Cardiac fibroblast (primary cell): ENCODE measurements at regions not wholly inside any gene's neighbourhood (a gene's known extent, or its start where the extent isn't known, plus 50 kb on each side); places are given as distances from the start of the nearest gene placed in this dataset.
A peak's percentile ranks its signal among the peaks of the same experiment; 100 is the strongest.

Experiments
- DNase-seq, 2 donors: peaks; one replicate each; pipeline versions ENCODE4 v3.0.0 to v3.0.0-alpha.2; 2010; ENCODE audit warnings: low read depth in 2 of 2
- H3K4me3 ChIP-seq, 2 donors: replicated peaks in 1 of 2; 1 replicate in 1 of 2; 2 replicates in 1 of 2; pipeline ENCODE4 v1.5.1; 2011; ENCODE audit warnings: low read depth in 2 of 2, low read length in 2 of 2, mild to moderate bottlenecking in 2 of 2, moderate library complexity in 1 of 2
- TF ChIP-seq, protein P1 (sequence below): IDR thresholded peaks from one replicate; pipeline ENCODE4 v1.5.1; 2011; ENCODE audit warnings: low read depth, mild to moderate bottlenecking, low read length, inconsistent platforms

DNA sequence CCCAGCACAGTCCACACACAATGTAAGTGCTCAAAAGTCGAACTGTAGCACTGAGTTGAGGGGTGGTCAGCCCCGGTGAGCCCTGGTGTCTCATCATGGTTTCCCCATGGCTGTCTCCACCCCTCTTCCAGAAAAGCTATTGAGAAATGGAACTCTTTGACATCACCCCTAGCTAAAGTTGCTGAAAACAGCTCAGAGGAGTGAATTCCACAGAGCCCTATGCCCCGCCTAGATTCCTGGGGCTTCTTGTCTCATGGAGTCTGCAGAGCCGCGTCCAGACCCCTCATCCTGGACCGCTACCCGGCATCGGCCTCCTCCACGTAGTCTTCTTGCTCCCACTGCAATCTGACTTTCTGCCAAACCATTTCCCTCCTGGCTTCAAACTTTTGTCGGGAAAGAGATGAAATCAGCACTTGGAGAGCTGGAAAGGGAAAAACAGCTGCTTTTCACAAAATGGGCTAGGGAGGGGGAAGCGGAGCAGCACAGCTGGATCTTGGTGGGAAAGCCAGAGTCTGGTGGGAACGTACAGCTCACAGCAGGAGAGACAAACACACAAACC lies 132.2 kb downstream of the SNX5 start:
- peak overlapping the region in 1 of 2 donors; percentile 3 for H3K4me3 ChIP-seq
- TF ChIP-seq, protein P1, sequence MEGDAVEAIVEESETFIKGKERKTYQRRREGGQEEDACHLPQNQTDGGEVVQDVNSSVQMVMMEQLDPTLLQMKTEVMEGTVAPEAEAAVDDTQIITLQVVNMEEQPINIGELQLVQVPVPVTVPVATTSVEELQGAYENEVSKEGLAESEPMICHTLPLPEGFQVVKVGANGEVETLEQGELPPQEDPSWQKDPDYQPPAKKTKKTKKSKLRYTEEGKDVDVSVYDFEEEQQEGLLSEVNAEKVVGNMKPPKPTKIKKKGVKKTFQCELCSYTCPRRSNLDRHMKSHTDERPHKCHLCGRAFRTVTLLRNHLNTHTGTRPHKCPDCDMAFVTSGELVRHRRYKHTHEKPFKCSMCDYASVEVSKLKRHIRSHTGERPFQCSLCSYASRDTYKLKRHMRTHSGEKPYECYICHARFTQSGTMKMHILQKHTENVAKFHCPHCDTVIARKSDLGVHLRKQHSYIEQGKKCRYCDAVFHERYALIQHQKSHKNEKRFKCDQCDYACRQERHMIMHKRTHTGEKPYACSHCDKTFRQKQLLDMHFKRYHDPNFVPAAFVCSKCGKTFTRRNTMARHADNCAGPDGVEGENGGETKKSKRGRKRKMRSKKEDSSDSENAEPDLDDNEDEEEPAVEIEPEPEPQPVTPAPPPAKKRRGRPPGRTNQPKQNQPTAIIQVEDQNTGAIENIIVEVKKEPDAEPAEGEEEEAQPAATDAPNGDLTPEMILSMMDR: no peak
- peak; percentile 93 to 99 for DNase-seq

DNA sequence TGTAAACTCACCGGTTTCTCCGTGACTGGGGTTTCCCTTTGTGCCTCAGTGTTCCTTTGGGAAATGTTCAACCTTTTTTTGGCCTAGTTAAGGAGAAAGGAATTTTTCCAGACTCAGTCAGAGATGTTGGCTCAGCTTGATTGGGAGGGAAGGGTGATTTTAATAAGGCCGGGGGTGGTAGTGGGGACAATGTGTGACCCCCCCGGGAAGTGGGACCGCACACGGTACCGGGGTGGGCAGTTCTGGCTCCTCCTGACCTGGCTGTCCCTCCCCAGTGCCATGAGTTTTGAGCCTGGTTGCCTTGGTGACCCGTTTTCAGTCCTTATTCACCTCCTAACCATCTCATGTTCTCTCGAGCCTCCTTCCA lies 132.7 kb downstream of the SNX5 start:
- DNase-seq: peak; percentile 45 to 68
- TF ChIP-seq, protein P1: no peak
- H3K4me3 ChIP-seq: peak overlapping the region in 1 of 2 donors; percentile 3

DNA sequence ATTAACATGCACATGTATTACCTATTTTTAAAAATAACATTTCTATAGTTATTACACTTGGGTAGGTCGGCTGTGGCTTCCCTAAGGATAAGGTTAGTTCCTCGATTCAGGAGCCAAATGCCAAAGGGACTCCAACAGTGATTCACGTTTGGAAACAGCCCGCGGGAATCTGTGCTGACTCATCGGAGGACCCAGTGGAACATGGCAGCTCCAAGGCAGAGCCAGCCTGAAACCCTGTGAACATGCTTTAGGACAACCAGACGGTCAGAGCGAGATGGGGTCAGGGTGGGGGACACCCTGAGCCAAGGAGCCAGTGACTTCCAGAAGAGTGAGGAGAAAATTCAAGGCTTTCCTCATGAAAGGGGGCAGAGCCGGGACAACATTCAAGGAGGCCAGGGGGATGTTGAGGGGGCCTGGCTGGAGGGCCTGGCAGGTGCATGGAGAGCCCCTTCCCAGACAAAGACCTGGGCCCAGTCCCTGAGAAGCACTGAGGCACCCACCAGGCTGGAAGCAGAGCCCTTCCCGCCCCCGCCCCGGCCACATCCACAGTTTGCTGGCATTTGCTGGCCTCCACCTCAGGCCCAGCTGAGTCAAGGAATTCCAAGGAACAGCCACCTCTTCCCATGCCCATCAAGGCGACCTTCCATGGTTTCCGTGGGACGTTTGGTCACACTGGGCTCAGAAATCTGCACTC lies 133.2 kb downstream of the SNX5 start:
- DNase-seq: peak; percentile 78 to 86
- TF ChIP-seq, protein P1: no peak
- no peak overlapping the region for H3K4me3 ChIP-seq

DNA sequence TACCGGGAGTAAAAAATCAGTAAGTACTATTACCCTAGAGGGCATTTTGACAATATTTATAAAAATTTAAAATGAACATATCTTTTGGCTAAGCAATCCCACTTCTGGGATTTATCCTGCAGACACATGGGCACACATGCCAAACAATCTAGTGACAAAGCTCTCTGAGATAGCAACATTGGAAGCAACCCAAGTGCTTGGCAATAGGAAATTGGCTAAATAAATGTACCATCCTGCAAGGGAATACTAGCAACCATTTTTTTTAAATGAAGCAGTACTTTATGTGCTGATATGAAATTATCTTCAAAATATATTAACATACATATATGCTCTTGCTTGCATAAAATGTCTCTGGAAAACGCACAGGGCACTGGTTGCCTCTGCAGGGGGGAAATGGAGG lies 133.8 kb downstream of the SNX5 start:
- no peak overlapping the region for H3K4me3 ChIP-seq
- peak in 1 of 2 donors; percentile 32 for DNase-seq
- TF ChIP-seq, protein P1: no peak

DNA sequence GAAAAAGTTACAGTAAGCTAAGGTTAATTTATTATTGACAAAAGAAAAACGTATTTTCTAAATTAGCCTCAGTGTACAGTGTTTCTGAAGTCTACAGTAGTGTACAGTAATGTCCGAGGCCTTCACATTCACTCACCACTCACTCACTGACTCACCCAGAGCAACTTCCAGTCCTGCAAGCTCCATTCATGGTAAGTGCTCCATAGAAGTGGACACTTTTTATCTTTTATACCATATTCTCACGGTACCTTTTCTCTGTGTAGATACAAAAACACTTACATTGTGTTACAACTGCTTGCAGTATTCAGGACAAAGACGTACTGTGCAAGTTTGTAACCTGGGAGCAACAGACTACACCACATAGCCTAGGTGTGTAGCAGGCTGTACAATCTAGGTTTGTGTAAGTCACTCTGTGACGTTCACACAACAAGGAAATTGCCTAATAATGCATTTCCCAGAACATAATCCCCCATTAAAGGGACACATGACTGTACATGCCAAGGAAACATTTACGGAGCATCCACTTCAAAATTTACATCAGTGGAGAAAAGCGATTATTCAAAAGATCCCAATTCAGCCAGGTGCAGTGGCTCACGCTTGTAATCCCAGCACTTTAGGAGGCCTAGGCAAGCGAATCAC lies 133.4 kb downstream of the BANF2 start:
- TF ChIP-seq, protein P1: no peak

DNA sequence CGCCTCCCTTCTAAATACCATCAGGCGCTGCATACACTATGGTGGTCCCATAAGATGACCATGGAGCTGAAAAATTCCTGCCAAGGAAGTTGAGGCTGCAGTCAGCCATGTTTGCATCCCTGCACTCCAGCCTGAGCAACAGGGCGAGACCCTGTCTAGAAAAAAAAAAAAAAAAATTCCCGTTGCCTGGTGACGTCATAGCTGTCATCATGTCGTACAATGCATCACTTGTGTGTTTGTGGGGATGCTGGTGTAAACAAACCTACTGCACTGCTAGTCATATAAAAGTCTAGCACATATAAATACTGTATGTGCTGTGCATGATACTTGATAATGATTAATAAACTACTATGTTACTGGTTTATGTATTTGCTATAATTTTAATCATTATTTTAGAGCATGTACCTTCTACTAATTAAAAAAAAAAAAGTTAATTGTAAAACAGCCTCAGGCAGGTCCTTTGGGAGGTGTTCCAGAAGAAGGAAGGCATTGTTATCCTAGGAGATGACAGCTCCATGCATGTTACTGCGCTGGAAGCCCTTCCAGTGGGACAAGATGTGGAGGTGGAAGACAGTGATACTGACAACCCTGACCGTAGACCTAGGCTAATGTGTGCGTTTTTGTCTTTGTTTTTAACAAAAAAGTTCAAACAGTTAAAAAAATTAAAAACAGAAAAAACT lies 132.6 kb downstream of the BANF2 start:
- DNase-seq: peak in 1 of 2 donors; percentile 33
- TF ChIP-seq, protein P1: no peak

More for the DNA sequence above, 133.4 kb downstream of the BANF2 start:
- H3K4me3 ChIP-seq: no peak overlapping the region
- peak; percentile 63 to 73 for DNase-seq

More for the DNA sequence above, 132.6 kb downstream of the BANF2 start:
- H3K4me3 ChIP-seq: no peak overlapping the region
